ENCODE measurements at regions not wholly inside any gene's neighbourhood (a gene's known extent, or its start where the extent isn't known, plus 50 kb on each side); places are given as distances from the start of the nearest gene placed in this dataset.

DNA sequence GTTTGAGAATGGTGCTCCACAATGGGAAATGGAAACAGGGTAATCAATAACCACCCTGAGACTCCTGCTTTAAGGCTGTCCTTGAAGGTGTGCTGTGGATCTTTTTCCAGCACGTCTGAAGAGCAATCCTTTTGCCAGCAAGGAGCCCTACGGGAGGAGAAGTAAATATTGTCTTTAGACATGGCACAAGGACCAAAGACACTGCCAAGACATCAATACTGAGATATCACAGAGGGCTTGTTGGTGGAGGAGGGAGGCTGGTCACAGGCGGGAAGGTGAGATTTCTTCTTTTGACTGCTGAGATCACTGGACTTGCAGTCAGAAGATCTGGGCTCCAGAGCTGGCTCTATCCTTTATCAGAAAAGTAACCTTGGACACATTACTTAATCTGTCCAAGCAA lies 135.0 kb upstream of the ZNF462 start:
- dilution Hi-C loops (cut with MboI; ENCODE audit: extremely low pct_ligation_motif_present, low sequenced_read_pairs), result no loop called here
- H3K9me1 ChIP-seq (replicated peaks; ENCODE audit: control insufficient read depth, extremely low read depth, insufficient read depth, low read length), result no peaks in the 10 kb centered on the region
- H3K36me3 ChIP-seq (ENCODE audit: control insufficient read depth in 2 of 2, extremely low read depth in 1 of 2, insufficient read depth in 2 of 2, low read length in 2 of 2), result no peaks in the 10 kb centered on the region
- no peak overlapping the region for H2AFZ ChIP-seq (ENCODE audit: low read depth, low read length)
- H3K9me3 ChIP-seq (replicated peaks; ENCODE audit: control insufficient read depth, insufficient read depth, low read length), result no peaks in the 10 kb centered on the region
- H3K9ac ChIP-seq (replicated peaks; ENCODE audit: extremely low read depth, insufficient read depth, low read length), result no peak overlapping the region
- POLR2A ChIA-PET, result no interaction called here
- CTCF ChIA-PET, result no interaction called here
- DNase-seq (ENCODE audit: low read depth, low spot score) (no peak), FAIRE-seq (no peak)
- no TSS peak for BruUV-seq (replicated peaks)
- no peaks in the 10 kb centered on the region for H3K27me3 ChIP-seq (ENCODE audit: control insufficient read depth in 2 of 2, insufficient read depth in 2 of 2, low read length in 2 of 2)
- TF ChIP-seq GATA2 (IDR thresholded peaks at IDR 0.05; ENCODE audit: insufficient read depth, insufficient read length, low read depth, low read length) (no peak), EZH2 (IDR thresholded peaks at IDR 0.05; ENCODE audit: borderline replicate concordance, low read depth, low read length, severe bottlenecking) (no peak), MYC (IDR thresholded peaks at IDR 0.05; ENCODE audit: low read depth, low read length) (no peak), JUN (IDR thresholded peaks at IDR 0.05; ENCODE audit: borderline replicate concordance, insufficient read depth, insufficient read length, low read depth) (no peak), POLR2A (IDR thresholded peaks at IDR 0.05; ENCODE audit: low read depth, low read length) (no peak), POLR2AphosphoS5 (IDR thresholded peaks at IDR 0.05; ENCODE audit: insufficient read depth, low read depth, low read length) (no peak), FOS (IDR thresholded peaks at IDR 0.05; ENCODE audit: borderline replicate concordance, insufficient read depth, low read length) (no peak)
- TF ChIP-seq, protein P1, sequence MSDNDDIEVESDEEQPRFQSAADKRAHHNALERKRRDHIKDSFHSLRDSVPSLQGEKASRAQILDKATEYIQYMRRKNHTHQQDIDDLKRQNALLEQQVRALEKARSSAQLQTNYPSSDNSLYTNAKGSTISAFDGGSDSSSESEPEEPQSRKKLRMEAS (IDR thresholded peaks at IDR 0.05; ENCODE audit: insufficient read depth, insufficient read length), result no peak
- TF ChIP-seq, protein P2, sequence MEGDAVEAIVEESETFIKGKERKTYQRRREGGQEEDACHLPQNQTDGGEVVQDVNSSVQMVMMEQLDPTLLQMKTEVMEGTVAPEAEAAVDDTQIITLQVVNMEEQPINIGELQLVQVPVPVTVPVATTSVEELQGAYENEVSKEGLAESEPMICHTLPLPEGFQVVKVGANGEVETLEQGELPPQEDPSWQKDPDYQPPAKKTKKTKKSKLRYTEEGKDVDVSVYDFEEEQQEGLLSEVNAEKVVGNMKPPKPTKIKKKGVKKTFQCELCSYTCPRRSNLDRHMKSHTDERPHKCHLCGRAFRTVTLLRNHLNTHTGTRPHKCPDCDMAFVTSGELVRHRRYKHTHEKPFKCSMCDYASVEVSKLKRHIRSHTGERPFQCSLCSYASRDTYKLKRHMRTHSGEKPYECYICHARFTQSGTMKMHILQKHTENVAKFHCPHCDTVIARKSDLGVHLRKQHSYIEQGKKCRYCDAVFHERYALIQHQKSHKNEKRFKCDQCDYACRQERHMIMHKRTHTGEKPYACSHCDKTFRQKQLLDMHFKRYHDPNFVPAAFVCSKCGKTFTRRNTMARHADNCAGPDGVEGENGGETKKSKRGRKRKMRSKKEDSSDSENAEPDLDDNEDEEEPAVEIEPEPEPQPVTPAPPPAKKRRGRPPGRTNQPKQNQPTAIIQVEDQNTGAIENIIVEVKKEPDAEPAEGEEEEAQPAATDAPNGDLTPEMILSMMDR (IDR thresholded peaks at IDR 0.05; ENCODE audit: extremely low read depth in 1 of 2, insufficient read depth in 1 of 2, low read depth in 1 of 2, low read length in 2 of 2), result no peak
- no peak overlapping the region for H3K27ac ChIP-seq (ENCODE audit: insufficient read depth, low read depth, low read length)
- H3K79me2 ChIP-seq (ENCODE audit: control insufficient read depth, insufficient read depth, low read length), result no peaks in the 10 kb centered on the region
- H3K4me3 ChIP-seq (replicated peaks in 1 of 3; ENCODE audit: insufficient read depth in 1 of 3, low read depth in 1 of 3, low read length in 3 of 3), result no peak overlapping the region
- no peaks in the 10 kb centered on the region for H4K20me1 ChIP-seq (replicated peaks; ENCODE audit: control insufficient read depth, extremely low read depth, insufficient read depth, low read length)
- H3K4me2 ChIP-seq (ENCODE audit: insufficient read depth, low read length), result no peak overlapping the region
- intact Hi-C loops (cut with micrococcal nuclease), result no loop called here
- H3K4me1 ChIP-seq (ENCODE audit: control insufficient read depth, extremely low read depth, insufficient read depth, low read length), result no peaks in the 10 kb centered on the region
